Lower leg skin (tissue), 4 donors: ENCODE measurements at regions not wholly inside any gene's neighbourhood (a gene's known extent, or its start where the extent isn't known, plus 50 kb on each side); places are given as distances from the start of the nearest gene placed in this dataset.

Source experiments
- DNase-seq, 2 donors: peaks; one replicate each; pipeline ENCODE4 v3.0.0-alpha.2; 2019; ENCODE audit warnings: low spot score in 2 of 2
- H3K4me3 ChIP-seq: fragments of 200-600 bp; sonication (generic); 2 replicates; pipeline ENCODE4 v1.5.1; 2017; ENCODE audit warnings: mild to moderate bottlenecking, low read depth; ENCODE audit not compliant: poor library complexity, severe bottlenecking
- CTCF ChIP-seq, 3 donors: fragments of 450-650 bp; IDR thresholded peaks; one replicate each; pipeline ENCODE4 v1.5.1; 2016; ENCODE audit warnings: antibody characterized with exemption in 3 of 3, mild to moderate bottlenecking in 3 of 3, moderate library complexity in 2 of 3
- POLR2A ChIP-seq, 2 donors: fragments of 450-650 bp; IDR thresholded peaks; one replicate each; pipeline ENCODE4 v1.6.1; 2016 to 2017; ENCODE audit warnings: antibody characterized with exemption in 2 of 2, mild to moderate bottlenecking in 1 of 2, moderate library complexity in 1 of 2
- WGBS, 2 donors: methylation state at CpG; one replicate each; pipeline ENCODE4 v1.1.5; 2018; 5-methylcytosine and 5-hydroxymethylcytosine counted together
- intact Hi-C: fragments of 100-400 bp; cut with DNase I; formaldehyde crosslinking; loops from one replicate; pipeline ENCODE4 v1.15.0; 2023; ENCODE audit warnings: low total_unique reads

GRCh38 chr1:195956845-195957244 lies 651.4 kb downstream of the KCNT2 start:
- no peak overlapping the region for H3K4me3 ChIP-seq
- DNase-seq = no peak
- WGBS, 2 donors = 75 to 79% methylated on average over 3 of the region's 3 CpGs
- TF ChIP-seq POLR2A (IDR thresholded peaks at IDR 0.05) (no peak), CTCF (IDR thresholded peaks at IDR 0.05) (no peak)
- intact Hi-C loops = no loop called here

GRCh38 chr1:195954848-195955247 lies 653.4 kb downstream of the KCNT2 start:
- intact Hi-C loops = no loop called here
- DNase-seq = no peak
- H3K4me3 ChIP-seq = no peak overlapping the region
- 59 to 71% methylated on average over 6 of the region's 6 CpGs for WGBS, 2 donors
- TF ChIP-seq CTCF (IDR thresholded peaks at IDR 0.05) (no peak), POLR2A (IDR thresholded peaks at IDR 0.05) (no peak)

- TF ChIP-seq POLR2A (IDR thresholded peaks at IDR 0.05) (no peak), CTCF (IDR thresholded peaks at IDR 0.05) (no peak)
- 58 to 63% methylated on average over 2 of the region's 2 CpGs for WGBS, 2 donors
- H3K4me3 ChIP-seq = no peak overlapping the region
- DNase-seq = no peak
- intact Hi-C loops = no loop called here
Observed at GRCh38 chr1:195951313-195951712, 656.9 kb downstream of the KCNT2 start.

GRCh38 chr1:195948123-195948895 lies 659.9 kb downstream of the KCNT2 start:
- TF ChIP-seq CTCF (IDR thresholded peaks at IDR 0.05) = no peak
- TF ChIP-seq POLR2A (IDR thresholded peaks at IDR 0.05) = no peak
- no peak overlapping the region for H3K4me3 ChIP-seq
- intact Hi-C loops = no loop called here
- 90 to 94% methylated on average over 13 to 22 of the region's 22 CpGs for WGBS, 2 donors
- peak in 1 of 2 donors; percentile 77 for DNase-seq

- 74 to 75% methylated on average over 4 of the region's 4 CpGs for WGBS, 2 donors
- no peak for TF ChIP-seq CTCF (IDR thresholded peaks at IDR 0.05)
- TF ChIP-seq POLR2A (IDR thresholded peaks at IDR 0.05) = no peak
- intact Hi-C loops = no loop called here
- H3K4me3 ChIP-seq = no peak overlapping the region
- no peak for DNase-seq
Observed at GRCh38 chr1:195946500-195946899, 661.7 kb downstream of the KCNT2 start.

GRCh38 chr1:195941795-195942194 lies 666.4 kb downstream of the KCNT2 start:
- WGBS, 2 donors = 83 to 87% methylated on average over 1 of the region's 1 CpG
- no peak overlapping the region for H3K4me3 ChIP-seq
- TF ChIP-seq POLR2A (IDR thresholded peaks at IDR 0.05) = no peak
- TF ChIP-seq CTCF (IDR thresholded peaks at IDR 0.05) = no peak
- intact Hi-C loops = no loop called here
- DNase-seq = no peak
